HG02981 (cell line): ENCODE measurements at regions not wholly inside any gene's neighbourhood (a gene's known extent, or its start where the extent isn't known, plus 50 kb on each side); places are given as distances from the start of the nearest gene placed in this dataset.

Experiments used
- ATAC-seq: cut with Tn5 transposase; IDR thresholded peaks from one replicate; pipeline ENCODE4 v1.9.1; 2021; ENCODE audit warnings: mild to moderate bottlenecking, moderate library complexity; ENCODE audit not compliant: unreplicated experiment

GRCh38 chr13:31441800-31442510 lies 242.2 kb downstream of the B3GLCT start:
- no peak for ATAC-seq

GRCh38 chr13:31442571-31442970 lies 242.8 kb downstream of the B3GLCT start:
- no peak for ATAC-seq

GRCh38 chr13:31444266-31444856 lies 244.6 kb downstream of the B3GLCT start:
- ATAC-seq = no peak

GRCh38 chr13:31452525-31452924 lies 252.8 kb downstream of the B3GLCT start:
- ATAC-seq = no peak

GRCh38 chr13:31455581-31455980 lies 255.8 kb downstream of the B3GLCT start:
- ATAC-seq = no peak

- ATAC-seq = no peak
These were observed 256.3 kb downstream of the B3GLCT start for GRCh38 chr13:31456056-31456455.

GRCh38 chr13:31460061-31460460 lies 260.3 kb downstream of the B3GLCT start:
- no peak for ATAC-seq

- no peak for ATAC-seq
These were observed 262.1 kb downstream of the B3GLCT start for GRCh38 chr13:31461923-31462322.

GRCh38 chr13:31462766-31463165 lies 263.0 kb downstream of the B3GLCT start:
- ATAC-seq = no peak

GRCh38 chr13:31468114-31468902 lies 268.5 kb downstream of the B3GLCT start:
- ATAC-seq = no peak

GRCh38 chr13:31469377-31469776 lies 269.6 kb downstream of the B3GLCT start:
- ATAC-seq = no peak

GRCh38 chr13:31476266-31476665 lies 263.1 kb upstream of the RXFP2 start:
- no peak for ATAC-seq

- ATAC-seq = no peak
These were observed 262.6 kb upstream of the RXFP2 start for GRCh38 chr13:31476753-31477152.

GRCh38 chr13:31477961-31478360 lies 261.4 kb upstream of the RXFP2 start:
- ATAC-seq = no peak

- ATAC-seq = no peak
These were observed 254.1 kb upstream of the RXFP2 start for GRCh38 chr13:31485183-31485582.

- no peak for ATAC-seq
These were observed 253.7 kb upstream of the RXFP2 start for GRCh38 chr13:31485651-31486051.

- no peak for ATAC-seq
These were observed 244.0 kb upstream of the RXFP2 start for GRCh38 chr13:31495336-31495735.

- ATAC-seq = no peak
These were observed 240.1 kb upstream of the RXFP2 start for GRCh38 chr13:31499274-31499673.

GRCh38 chr13:31503626-31504025 lies 235.7 kb upstream of the RXFP2 start:
- ATAC-seq = no peak

- ATAC-seq = no peak
These were observed 234.4 kb upstream of the RXFP2 start for GRCh38 chr13:31504918-31505317.

GRCh38 chr13:31512331-31512730 lies 227.0 kb upstream of the RXFP2 start:
- no peak for ATAC-seq

- no peak for ATAC-seq
These were observed 224.4 kb upstream of the RXFP2 start for GRCh38 chr13:31514932-31515331.
